GM21825 (cell line): ENCODE measurements at regions not wholly inside any gene's neighbourhood (a gene's known extent, or its start where the extent isn't known, plus 50 kb on each side); places are given as distances from the start of the nearest gene placed in this dataset.
"Not testable (repeated sequence)": the region's sequence is repeated elsewhere in the genome, so short reads cannot be mapped to it uniquely, and the experiment has no call there.

Source experiments
- ATAC-seq: cut with Tn5 transposase; IDR thresholded peaks from one replicate; pipeline ENCODE4 v1.9.1; 2021; ENCODE audit warnings: mild to moderate bottlenecking, moderate library complexity; ENCODE audit not compliant: unreplicated experiment

- ATAC-seq: no peak
Measured at GRCh38 chr20:11467436-11467835, 450.3 kb upstream of the BTBD3 start.

- no peak for ATAC-seq
Measured at GRCh38 chr20:11468880-11469279, 448.8 kb upstream of the BTBD3 start.

GRCh38 chr20:11469795-11470435 is 447.8 kb upstream of the BTBD3 start:
- ATAC-seq: no peak

GRCh38 chr20:11473983-11474382 is 443.7 kb upstream of the BTBD3 start:
- ATAC-seq: no peak

- no peak for ATAC-seq
Measured at GRCh38 chr20:11483697-11484096, 434.0 kb upstream of the BTBD3 start.

GRCh38 chr20:11484479-11484878 is 433.2 kb upstream of the BTBD3 start:
- ATAC-seq: no peak

- no peak for ATAC-seq
Measured at GRCh38 chr20:11492386-11492785, 425.3 kb upstream of the BTBD3 start.

- no peak for ATAC-seq
Measured at GRCh38 chr20:11492846-11493245, 424.8 kb upstream of the BTBD3 start.

- no peak for ATAC-seq
Measured at GRCh38 chr20:11496380-11496779, 421.3 kb upstream of the BTBD3 start.

- no peak for ATAC-seq
Measured at GRCh38 chr20:11497545-11497944, 420.1 kb upstream of the BTBD3 start.

GRCh38 chr20:11499101-11499634 is 418.5 kb upstream of the BTBD3 start:
- ATAC-seq: no peak

- ATAC-seq: no peak
Measured at GRCh38 chr20:11502061-11502460, 415.6 kb upstream of the BTBD3 start.

- no peak for ATAC-seq
Measured at GRCh38 chr20:11502671-11503070, 415.0 kb upstream of the BTBD3 start.

- ATAC-seq: no peak
Measured at GRCh38 chr20:11509776-11510175, 407.9 kb upstream of the BTBD3 start.

- ATAC-seq: no peak
Measured at GRCh38 chr20:11511821-11512220, 405.9 kb upstream of the BTBD3 start.

- ATAC-seq: not testable (repeated sequence)
Measured at GRCh38 chr20:11513241-11513745, 404.4 kb upstream of the BTBD3 start.

- ATAC-seq: no peak
Measured at GRCh38 chr20:11516448-11516847, 401.2 kb upstream of the BTBD3 start.

GRCh38 chr20:11520596-11520995 is 397.1 kb upstream of the BTBD3 start:
- no peak for ATAC-seq

GRCh38 chr20:11521476-11522365 is 396.0 kb upstream of the BTBD3 start:
- ATAC-seq: no peak

GRCh38 chr20:11522366-11522741 is 395.3 kb upstream of the BTBD3 start:
- no peak for ATAC-seq

GRCh38 chr20:11529047-11529446 is 388.6 kb upstream of the BTBD3 start:
- no peak for ATAC-seq

GRCh38 chr20:11537032-11537431 is 380.7 kb upstream of the BTBD3 start:
- ATAC-seq: no peak
